ENCODE measurements at regions not wholly inside any gene's neighbourhood (a gene's known extent, or its start where the extent isn't known, plus 50 kb on each side); places are given as distances from the start of the nearest gene placed in this dataset.
"Not testable (repeated sequence)": the region's sequence is repeated elsewhere in the genome, so short reads cannot be mapped to it uniquely, and the experiment has no call there.

DNA sequence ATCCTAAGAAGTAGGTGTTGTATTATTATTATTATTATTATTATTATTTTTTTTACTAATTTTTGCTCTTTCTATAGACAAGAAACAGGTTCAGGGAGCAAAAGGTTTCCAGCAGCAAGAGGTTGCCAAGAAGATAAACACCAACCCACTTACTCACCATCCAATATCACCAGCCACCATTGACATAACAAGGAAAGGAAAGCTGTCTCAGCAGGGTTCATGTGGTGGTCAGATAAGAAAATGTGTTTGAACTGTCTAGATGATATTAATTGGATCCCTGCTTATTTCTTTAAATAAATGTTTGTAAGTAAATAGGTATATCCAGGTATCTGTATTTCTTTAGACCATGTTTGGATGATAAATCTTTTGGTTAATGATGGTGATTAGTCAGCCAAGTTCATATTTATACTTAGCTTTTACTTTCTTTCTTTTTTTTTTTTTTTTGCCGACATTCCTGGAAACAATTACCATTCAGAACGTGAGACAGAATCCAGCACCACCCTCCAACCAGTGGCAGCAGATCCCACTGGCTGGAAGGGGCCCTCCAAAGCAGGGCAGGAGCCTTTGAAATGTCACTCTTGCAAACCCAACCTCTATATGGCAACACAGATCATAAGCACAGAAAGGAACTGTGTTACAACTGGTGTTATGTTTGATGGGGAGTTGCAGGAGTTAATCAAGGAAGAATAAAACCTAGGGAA is 139.2 kb upstream of the ECI2 start:
- DNase-seq (ENCODE audit: low read depth in 4 of 4, low spot score in 1 of 4): no peak

DNA sequence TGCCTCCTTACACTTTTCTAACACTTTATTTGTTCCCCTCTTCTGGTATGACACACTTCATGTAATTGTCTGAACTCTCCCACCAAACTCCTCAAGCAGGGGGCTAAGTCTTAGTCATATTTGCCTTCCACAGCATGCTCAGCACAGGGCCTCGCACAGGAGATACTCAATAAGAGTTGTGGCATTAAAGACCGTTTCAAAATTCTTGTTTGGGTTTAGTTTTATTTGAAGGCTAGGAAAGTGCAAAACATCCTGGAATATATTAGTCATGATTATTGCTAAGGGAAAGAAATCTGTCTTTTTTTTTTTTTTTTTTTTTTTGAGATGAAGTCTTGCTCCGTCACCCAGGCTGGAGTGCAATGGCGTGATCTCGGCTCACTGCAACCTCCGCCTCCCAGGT is 137.6 kb upstream of the ECI2 start:
- no peak for DNase-seq (ENCODE audit: low read depth in 4 of 4, low spot score in 1 of 4)

- DNase-seq (ENCODE audit: low read depth in 4 of 4, low spot score in 1 of 4): no peak
Observed at GRCh38 chr6:4271761-4272470, 136.5 kb upstream of the ECI2 start.

- no peak for DNase-seq (ENCODE audit: low read depth in 4 of 4, low spot score in 1 of 4)
Observed at GRCh38 chr6:4270776-4271175, 135.4 kb upstream of the ECI2 start.

GRCh38 chr6:4270001-4270400 is 134.6 kb upstream of the ECI2 start:
- DNase-seq (ENCODE audit: low read depth in 4 of 4, low spot score in 1 of 4): no peak

- no peak for DNase-seq (ENCODE audit: low read depth in 4 of 4, low spot score in 1 of 4)
Observed at GRCh38 chr6:4268171-4268570, 132.8 kb upstream of the ECI2 start.

DNA sequence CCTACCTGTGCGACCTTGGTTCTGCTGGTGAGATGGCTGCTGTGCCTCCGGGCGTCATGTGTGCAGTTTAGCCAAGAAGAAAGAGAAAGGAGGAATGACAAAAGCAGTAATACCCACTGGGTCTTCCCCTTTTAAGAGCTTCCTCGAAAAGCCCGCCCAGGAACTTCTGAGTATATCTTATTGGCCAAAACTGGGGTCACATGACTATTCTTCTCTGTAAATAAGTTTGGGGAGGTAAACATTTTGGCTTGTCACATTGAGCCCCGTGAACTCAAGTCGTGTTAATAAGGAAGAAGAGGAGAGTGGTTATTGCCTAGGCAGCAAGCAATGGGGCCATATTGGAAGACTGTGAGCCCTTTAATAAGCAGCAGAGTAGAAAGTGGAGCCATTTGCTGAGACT is 130.4 kb upstream of the ECI2 start:
- no peak for DNase-seq (ENCODE audit: low read depth in 4 of 4, low spot score in 1 of 4)

- DNase-seq (ENCODE audit: low read depth in 4 of 4, low spot score in 1 of 4): no peak
Observed at GRCh38 chr6:4264601-4265000, 129.2 kb upstream of the ECI2 start.

DNA sequence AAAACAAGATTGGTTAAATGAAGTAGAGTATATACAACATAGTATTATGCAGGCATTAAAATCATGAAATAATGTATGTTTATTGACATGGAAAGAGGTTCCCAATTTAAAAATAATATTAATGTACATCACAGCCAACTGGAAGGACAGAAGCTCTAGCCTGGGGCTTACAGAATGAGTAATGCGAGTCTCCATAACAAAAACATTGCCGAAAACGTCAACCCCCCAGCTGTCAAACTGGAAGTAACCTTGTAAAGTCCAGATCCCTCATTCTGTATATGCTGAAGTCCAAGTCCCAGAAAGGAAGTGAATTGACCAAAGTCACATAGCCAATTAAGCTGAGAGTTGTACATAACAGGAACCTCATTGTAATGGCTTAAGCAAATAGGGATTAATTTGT is 128.7 kb upstream of the ECI2 start:
- DNase-seq (ENCODE audit: low read depth in 4 of 4, low spot score in 1 of 4): no peak

DNA sequence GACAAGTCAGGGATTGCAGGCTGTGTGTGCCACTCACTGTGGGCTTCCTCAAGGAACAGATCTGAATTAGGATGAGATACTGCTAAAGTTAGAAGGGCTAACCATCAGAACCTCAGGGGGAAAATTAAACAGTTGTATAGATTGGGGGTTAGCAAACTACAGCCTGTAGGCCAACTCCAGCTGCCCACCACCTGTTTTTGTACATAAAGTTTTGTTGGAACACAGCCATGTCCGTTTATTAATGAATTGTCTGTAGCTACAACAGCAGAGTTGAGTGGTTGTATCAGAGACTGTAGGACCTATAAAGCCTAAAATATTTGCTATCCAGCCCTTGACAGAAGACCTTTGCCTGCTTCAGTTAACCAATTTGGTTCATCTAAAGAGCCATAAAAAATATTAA is 127.2 kb upstream of the ECI2 start:
- no peak for DNase-seq (ENCODE audit: low read depth in 4 of 4, low spot score in 1 of 4)

- no peak for DNase-seq (ENCODE audit: low read depth in 4 of 4, low spot score in 1 of 4)
Observed at GRCh38 chr6:4259391-4259790, 124.0 kb upstream of the ECI2 start.

DNA sequence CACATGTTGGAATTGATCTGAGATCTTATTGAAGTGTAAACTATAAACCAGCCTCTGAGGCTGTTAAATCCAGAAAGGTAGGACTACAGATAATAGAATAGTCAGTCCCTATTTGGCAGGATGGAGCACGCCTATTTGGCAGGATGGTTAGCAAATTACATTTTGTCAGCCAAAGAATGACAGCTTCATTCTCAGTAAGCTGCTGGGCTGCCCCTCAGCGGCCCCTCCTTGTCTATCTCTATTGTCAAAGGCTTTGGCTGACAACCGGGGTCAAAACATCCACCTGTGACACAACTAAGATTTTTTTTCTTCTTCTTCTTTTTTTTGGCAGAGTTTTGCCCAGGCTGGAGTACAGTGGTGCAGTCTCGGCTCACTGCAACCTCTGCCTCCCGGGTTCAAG is 123.4 kb upstream of the ECI2 start:
- no peak for DNase-seq (ENCODE audit: low read depth in 4 of 4, low spot score in 1 of 4)

GRCh38 chr6:4256969-4257368 is 121.6 kb upstream of the ECI2 start:
- no peak for DNase-seq (ENCODE audit: low read depth in 4 of 4, low spot score in 1 of 4)

DNA sequence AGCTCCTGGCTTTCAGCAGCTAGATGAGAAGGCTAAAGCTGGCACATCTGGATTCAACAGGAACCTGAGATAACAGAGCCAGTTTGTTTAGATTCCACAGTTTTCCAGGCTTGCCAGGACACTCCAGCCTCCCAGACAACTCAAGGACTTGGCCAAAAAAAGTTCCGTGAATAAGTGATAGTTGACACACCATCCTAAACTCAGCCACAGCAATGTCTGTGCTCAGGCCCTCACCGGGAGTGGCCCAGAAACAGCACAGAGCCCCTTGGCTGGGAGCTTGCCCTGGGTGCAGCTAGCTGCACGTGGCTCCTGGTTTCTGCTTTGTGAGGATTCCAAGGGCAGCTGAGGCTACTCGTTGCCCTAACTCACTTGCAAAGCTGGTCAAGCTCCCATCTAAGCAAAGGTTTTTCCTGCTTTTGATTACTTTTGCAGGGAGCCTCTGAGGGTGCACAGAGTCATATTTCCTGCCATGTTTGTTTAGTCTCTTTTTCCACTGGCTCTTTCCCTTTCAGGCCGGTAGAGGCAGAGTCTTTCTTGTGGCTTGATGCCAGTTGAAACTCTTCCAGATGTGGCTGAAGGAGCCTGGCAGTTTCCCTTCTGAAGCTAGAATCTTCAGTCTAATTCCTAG is 118.3 kb upstream of the ECI2 start:
- DNase-seq (ENCODE audit: low read depth in 4 of 4, low spot score in 1 of 4): no peak

DNA sequence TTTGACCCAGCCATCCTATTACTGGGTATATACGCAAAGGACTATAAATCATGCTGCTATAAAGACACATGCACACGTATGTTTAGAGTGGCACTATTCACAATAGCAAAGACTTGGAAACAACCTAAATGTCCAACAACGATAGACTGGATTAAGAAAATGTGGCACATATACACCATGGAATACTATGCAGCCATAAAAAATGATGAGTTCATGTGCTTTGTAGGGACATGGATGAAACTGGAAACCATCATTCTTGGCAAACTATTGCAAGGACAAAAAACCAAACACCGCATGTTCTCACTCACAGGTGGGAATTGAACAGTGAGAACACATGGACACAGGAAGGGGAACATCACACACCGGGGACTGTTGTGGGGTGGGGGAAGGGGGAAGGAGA is 117.1 kb upstream of the ECI2 start:
- DNase-seq (ENCODE audit: low read depth in 4 of 4, low spot score in 1 of 4): not testable (repeated sequence)

GRCh38 chr6:4250645-4251044 is 115.3 kb upstream of the ECI2 start:
- no peak for DNase-seq (ENCODE audit: low read depth in 4 of 4, low spot score in 1 of 4)

- DNase-seq (ENCODE audit: low read depth in 4 of 4, low spot score in 1 of 4): not testable (repeated sequence)
Observed at GRCh38 chr6:4243832-4244231, 108.5 kb upstream of the ECI2 start.

DNA sequence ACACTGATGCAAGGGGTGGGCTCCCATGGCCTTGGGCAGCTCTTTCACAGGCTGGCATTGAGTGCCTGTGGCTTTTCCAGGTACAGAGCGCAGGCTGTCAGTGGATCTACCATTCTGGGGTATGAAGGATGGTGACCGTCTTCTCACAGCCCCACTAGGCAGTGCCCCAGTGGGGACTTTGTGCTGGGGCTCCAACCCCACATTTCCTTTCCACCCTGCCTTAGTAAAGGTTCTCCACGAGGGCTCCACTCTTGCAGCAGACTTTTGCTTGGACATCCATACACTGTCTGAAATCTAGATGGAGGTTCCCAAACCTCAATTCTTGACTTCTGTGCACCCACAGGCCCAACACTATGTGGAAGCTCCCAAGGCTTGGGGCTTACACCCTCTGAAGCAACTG is 107.9 kb upstream of the ECI2 start:
- DNase-seq (ENCODE audit: low read depth in 4 of 4, low spot score in 1 of 4): no peak

- DNase-seq (ENCODE audit: low read depth in 4 of 4, low spot score in 1 of 4): no peak
Observed at GRCh38 chr6:4242601-4243000, 107.2 kb upstream of the ECI2 start.

- DNase-seq (ENCODE audit: low read depth in 4 of 4, low spot score in 1 of 4): no peak
Observed at GRCh38 chr6:4240148-4240547, 104.8 kb upstream of the ECI2 start.

DNA sequence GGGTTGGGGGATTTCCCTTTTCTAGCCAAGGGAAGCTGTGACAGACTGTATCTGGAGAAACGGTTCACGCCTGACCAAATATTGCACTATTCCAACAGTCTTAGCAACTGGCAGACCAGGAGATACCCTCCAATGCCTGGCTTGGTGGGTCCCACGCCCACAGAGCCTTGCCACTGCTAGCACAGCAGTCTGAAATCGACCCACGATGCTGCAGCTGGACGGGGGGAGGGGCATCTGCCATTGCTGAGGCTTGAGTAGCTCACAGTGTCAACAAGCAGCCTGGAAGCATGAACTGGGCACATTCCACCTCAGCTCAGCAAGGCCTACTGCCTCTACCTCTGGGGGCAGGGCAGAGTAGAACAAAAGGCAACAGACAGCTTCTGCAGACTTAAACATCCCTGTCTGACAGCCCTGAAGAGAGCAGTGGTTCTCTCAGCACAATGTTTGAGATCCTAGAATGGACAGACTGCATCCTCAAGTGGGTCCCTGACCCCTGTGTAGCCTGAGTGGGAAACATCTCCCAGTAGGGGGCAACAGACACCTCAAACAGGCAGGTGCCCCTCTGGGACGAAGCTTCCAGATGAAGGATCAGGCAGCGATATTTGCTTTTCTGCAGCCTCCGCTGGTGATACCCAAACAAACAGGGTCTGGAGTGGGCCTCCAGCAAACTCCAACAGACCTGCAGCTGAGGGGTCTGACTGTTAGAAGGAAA is 89.9 kb upstream of the ECI2 start:
- DNase-seq (ENCODE audit: low read depth in 4 of 4, low spot score in 1 of 4): no peak

Data from stimulated activated CD4-positive, alpha-beta T cell treated with anti-CD3 and anti-CD28 coated beads, Interleukin-1b, Interleukin-23, amount 100 ng/mL, for 24 hours (primary cell).